ENCODE measurements at regions not wholly inside any gene's neighbourhood (a gene's known extent, or its start where the extent isn't known, plus 50 kb on each side); places are given as distances from the start of the nearest gene placed in this dataset.
"Not testable (repeated sequence)": the region's sequence is repeated elsewhere in the genome, so short reads cannot be mapped to it uniquely, and the experiment has no call there.

- no peak for DNase-seq
These were observed 144.5 kb upstream of the NUDT12 start for GRCh38 chr5:103706939-103707682.

GRCh38 chr5:103703617-103704016 is 141.0 kb upstream of the NUDT12 start:
- no peak for DNase-seq

GRCh38 chr5:103693517-103693916 is 130.9 kb upstream of the NUDT12 start:
- DNase-seq, result no peak

GRCh38 chr5:103690676-103691075 is 128.1 kb upstream of the NUDT12 start:
- no peak for DNase-seq

GRCh38 chr5:103679873-103680272 is 117.3 kb upstream of the NUDT12 start:
- DNase-seq, result no peak

GRCh38 chr5:103676198-103676597 is 113.6 kb upstream of the NUDT12 start:
- not testable (repeated sequence) for DNase-seq

GRCh38 chr5:103674739-103675138 is 112.2 kb upstream of the NUDT12 start:
- no peak for DNase-seq

- no peak for DNase-seq
These were observed 111.7 kb upstream of the NUDT12 start for GRCh38 chr5:103674251-103674650.

- no peak for DNase-seq
These were observed 107.0 kb upstream of the NUDT12 start for GRCh38 chr5:103669615-103670014.

GRCh38 chr5:103668281-103668680 is 105.7 kb upstream of the NUDT12 start:
- no peak for DNase-seq

- DNase-seq, result no peak
These were observed 104.5 kb upstream of the NUDT12 start for GRCh38 chr5:103667068-103667467.

GRCh38 chr5:103657301-103657700 is 94.7 kb upstream of the NUDT12 start:
- DNase-seq, result no peak

GRCh38 chr5:103648086-103648485 is 85.5 kb upstream of the NUDT12 start:
- DNase-seq, result no peak

GRCh38 chr5:103646698-103647614 is 84.4 kb upstream of the NUDT12 start:
- DNase-seq, result no peak

GRCh38 chr5:103645816-103646215 is 83.2 kb upstream of the NUDT12 start:
- no peak for DNase-seq

- DNase-seq, result no peak
These were observed 76.4 kb upstream of the NUDT12 start for GRCh38 chr5:103638979-103639378.

GRCh38 chr5:103624675-103625074 is 62.1 kb upstream of the NUDT12 start:
- no peak for DNase-seq

GRCh38 chr5:103624035-103624480 is 61.5 kb upstream of the NUDT12 start:
- DNase-seq, result no peak

GRCh38 chr5:103623425-103623824 is 60.8 kb upstream of the NUDT12 start:
- DNase-seq, result no peak

GRCh38 chr5:103621548-103621930 is 59.0 kb upstream of the NUDT12 start:
- no peak for DNase-seq

GRCh38 chr5:103620851-103621547 is 58.4 kb upstream of the NUDT12 start:
- DNase-seq, result no peak

- DNase-seq, result no peak
These were observed 55.3 kb upstream of the NUDT12 start for GRCh38 chr5:103617913-103618312.

- no peak for DNase-seq
These were observed 54.5 kb upstream of the NUDT12 start for GRCh38 chr5:103617090-103617489.

Measured in DMS 273 treated with DMSO at 0.1 percent for 48 hours (cell line).